Chondrocyte (in vitro differentiated cells): ENCODE measurements at regions not wholly inside any gene's neighbourhood (a gene's known extent, or its start where the extent isn't known, plus 50 kb on each side); places are given as distances from the start of the nearest gene placed in this dataset.

Source experiments
- DNase-seq: peaks from one replicate; pipeline ENCODE4 v3.0.0; 2021; ENCODE audit warnings: mixed read lengths, low spot score
- H3K27ac Mint-ChIP-seq: one replicate; pipeline ENCODE4 v1.8.0; 2021; ENCODE audit warnings: mild to moderate bottlenecking, moderate library complexity, mixed read lengths; ENCODE audit not compliant: unreplicated experiment
- H3K27me3 Mint-ChIP-seq: 2 replicates; pipeline ENCODE4 v1.8.0; 2021; ENCODE audit warnings: low read depth, mixed read lengths
- H3K36me3 Mint-ChIP-seq: 2 replicates; pipeline ENCODE4 v1.8.0; 2021; ENCODE audit warnings: low read depth, mixed read lengths
- H3K4me1 Mint-ChIP-seq: 2 replicates; pipeline ENCODE4 v1.8.0; 2021; ENCODE audit warnings: low read depth, mild to moderate bottlenecking, mixed read lengths
- H3K4me3 Mint-ChIP-seq: one replicate; pipeline ENCODE4 v1.8.0; 2021; ENCODE audit warnings: mild to moderate bottlenecking, moderate library complexity, mixed read lengths; ENCODE audit not compliant: unreplicated experiment
- H3K9me3 Mint-ChIP-seq: 2 replicates; pipeline ENCODE4 v1.8.0; 2021; ENCODE audit warnings: low read depth, mixed read lengths
- TF ChIP-seq, protein P1 (sequence below): fragments of 200-600 bp; sonication (generic); IDR thresholded peaks from 2 replicates; pipeline ENCODE4 v1.5.0; 2021; ENCODE audit warnings: antibody characterized with exemption, mild to moderate bottlenecking, moderate library complexity

DNA sequence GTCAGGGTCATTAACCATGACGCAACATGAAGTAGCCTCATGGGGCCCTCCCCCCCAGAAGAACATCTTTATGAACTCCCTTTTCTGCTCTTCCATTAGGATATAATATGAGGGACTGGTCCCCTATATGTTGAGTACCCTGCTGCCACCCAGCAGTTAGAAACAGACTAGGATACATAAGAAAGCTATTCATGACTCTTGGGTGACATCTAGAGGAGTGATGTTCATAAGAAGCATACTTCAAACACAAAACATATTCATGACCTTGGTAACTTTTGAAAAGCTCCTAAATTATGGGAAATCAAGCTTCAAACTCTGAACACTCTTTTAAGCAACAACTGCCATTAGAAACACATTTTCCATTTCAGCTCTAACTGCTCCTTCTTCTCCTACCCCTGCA, 155.2 kb upstream of the SPIN4 start:
- H3K4me3 Mint-ChIP-seq: no peak overlapping the region
- peaks cover 7% of the 10 kb centered on the region for H3K9me3 Mint-ChIP-seq
- TF ChIP-seq, protein P1, sequence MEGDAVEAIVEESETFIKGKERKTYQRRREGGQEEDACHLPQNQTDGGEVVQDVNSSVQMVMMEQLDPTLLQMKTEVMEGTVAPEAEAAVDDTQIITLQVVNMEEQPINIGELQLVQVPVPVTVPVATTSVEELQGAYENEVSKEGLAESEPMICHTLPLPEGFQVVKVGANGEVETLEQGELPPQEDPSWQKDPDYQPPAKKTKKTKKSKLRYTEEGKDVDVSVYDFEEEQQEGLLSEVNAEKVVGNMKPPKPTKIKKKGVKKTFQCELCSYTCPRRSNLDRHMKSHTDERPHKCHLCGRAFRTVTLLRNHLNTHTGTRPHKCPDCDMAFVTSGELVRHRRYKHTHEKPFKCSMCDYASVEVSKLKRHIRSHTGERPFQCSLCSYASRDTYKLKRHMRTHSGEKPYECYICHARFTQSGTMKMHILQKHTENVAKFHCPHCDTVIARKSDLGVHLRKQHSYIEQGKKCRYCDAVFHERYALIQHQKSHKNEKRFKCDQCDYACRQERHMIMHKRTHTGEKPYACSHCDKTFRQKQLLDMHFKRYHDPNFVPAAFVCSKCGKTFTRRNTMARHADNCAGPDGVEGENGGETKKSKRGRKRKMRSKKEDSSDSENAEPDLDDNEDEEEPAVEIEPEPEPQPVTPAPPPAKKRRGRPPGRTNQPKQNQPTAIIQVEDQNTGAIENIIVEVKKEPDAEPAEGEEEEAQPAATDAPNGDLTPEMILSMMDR: peak; percentile 76
- no peak for DNase-seq
- no peaks in the 10 kb centered on the region for H3K27me3 Mint-ChIP-seq
- H3K27ac Mint-ChIP-seq: no peak overlapping the region
- no peaks in the 10 kb centered on the region for H3K36me3 Mint-ChIP-seq
- H3K4me1 Mint-ChIP-seq: peaks cover 6% of the 10 kb centered on the region

DNA sequence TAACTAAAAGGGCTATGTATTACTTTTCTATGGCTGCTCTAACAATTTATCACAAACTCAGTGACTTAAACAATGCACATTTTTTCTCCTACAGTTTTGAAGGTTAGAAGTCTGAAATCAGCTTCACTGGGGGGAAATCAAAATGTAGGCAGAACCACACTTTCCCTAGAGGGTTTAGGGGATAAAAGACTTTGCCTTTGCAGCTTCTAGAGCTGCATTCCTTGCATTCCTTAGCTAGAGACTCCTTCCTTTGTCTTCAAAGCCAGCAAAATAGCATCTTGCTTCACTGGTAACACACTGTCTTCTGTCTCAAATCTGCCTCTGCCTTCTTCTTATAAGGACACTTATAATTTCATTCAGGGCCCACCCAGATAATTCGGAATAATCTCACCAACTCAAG, 152.4 kb upstream of the SPIN4 start:
- Mint-ChIP-seq H3K27me3 (no peaks in the 10 kb centered on the region), H3K27ac (no peak overlapping the region), H3K4me1 (peaks cover 6% of the 10 kb centered on the region), H3K4me3 (no peak overlapping the region), H3K36me3 (no peaks in the 10 kb centered on the region), H3K9me3 (peaks cover 14% of the 10 kb centered on the region)
- TF ChIP-seq, protein P1: no peak
- no peak for DNase-seq

GRCh38 chrX:63488546-63489373, 137.6 kb upstream of the SPIN4 start:
- Mint-ChIP-seq H3K27me3 (no peaks in the 10 kb centered on the region), H3K27ac (no peak overlapping the region), H3K36me3 (no peaks in the 10 kb centered on the region), H3K9me3 (peaks cover 26% of the 10 kb centered on the region), H3K4me3 (no peak overlapping the region), H3K4me1 (no peaks in the 10 kb centered on the region)
- TF ChIP-seq, protein P1: no peak
- no peak for DNase-seq

DNA sequence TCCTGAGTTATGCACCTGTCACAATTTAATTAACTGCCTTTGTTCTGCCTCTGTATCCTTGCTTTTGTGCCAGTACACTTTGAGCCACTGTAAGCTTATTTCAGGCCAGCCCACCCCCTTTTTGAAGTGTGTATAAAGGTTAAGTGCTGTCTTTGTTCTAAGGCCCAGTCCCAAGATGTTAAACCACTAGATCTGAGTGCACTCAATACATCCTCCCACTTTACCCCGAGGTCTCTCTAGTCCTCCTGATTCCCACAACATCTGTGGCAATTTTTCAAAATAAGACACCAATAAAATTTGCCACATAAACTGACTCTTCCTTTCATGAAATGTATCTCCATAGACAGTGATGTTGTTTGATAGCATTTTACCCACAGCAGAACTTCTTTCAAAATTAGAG, 124.1 kb upstream of the SPIN4 start:
- no peak for DNase-seq

GRCh38 chrX:63471004-63471403, 119.9 kb upstream of the SPIN4 start:
- Mint-ChIP-seq H3K36me3 (peaks cover 6% of the 10 kb centered on the region), H3K27me3 (no peaks in the 10 kb centered on the region), H3K4me3 (no peak overlapping the region), H3K4me1 (peaks cover 4% of the 10 kb centered on the region), H3K9me3 (peaks cover 35% of the 10 kb centered on the region), H3K27ac (no peak overlapping the region)
- no peak for DNase-seq
- TF ChIP-seq, protein P1: no peak

More for the DNA sequence above, 124.1 kb upstream of the SPIN4 start:
- Mint-ChIP-seq H3K4me1 (peaks cover 4% of the 10 kb centered on the region), H3K27me3 (no peaks in the 10 kb centered on the region), H3K36me3 (peaks cover 13% of the 10 kb centered on the region), H3K4me3 (no peak overlapping the region), H3K9me3 (peaks cover 53% of the 10 kb centered on the region), H3K27ac (no peak overlapping the region)
- TF ChIP-seq, protein P1: no peak
